WI38 (cell line): ENCODE measurements at regions not wholly inside any gene's neighbourhood (a gene's known extent, or its start where the extent isn't known, plus 50 kb on each side); places are given as distances from the start of the nearest gene placed in this dataset.

Experiments
- H3K4me3 ChIP-seq: 2 replicates; pipeline ENCODE4 v1.5.1; 2011; ENCODE audit warnings: low read depth, mild to moderate bottlenecking, control low read depth, low read length
- TF ChIP-seq, protein P1 (sequence below): IDR thresholded peaks from 2 replicates; pipeline ENCODE4 v1.5.1; 2012; ENCODE audit warnings: low read depth, mild to moderate bottlenecking, control low read depth, low read length

DNA sequence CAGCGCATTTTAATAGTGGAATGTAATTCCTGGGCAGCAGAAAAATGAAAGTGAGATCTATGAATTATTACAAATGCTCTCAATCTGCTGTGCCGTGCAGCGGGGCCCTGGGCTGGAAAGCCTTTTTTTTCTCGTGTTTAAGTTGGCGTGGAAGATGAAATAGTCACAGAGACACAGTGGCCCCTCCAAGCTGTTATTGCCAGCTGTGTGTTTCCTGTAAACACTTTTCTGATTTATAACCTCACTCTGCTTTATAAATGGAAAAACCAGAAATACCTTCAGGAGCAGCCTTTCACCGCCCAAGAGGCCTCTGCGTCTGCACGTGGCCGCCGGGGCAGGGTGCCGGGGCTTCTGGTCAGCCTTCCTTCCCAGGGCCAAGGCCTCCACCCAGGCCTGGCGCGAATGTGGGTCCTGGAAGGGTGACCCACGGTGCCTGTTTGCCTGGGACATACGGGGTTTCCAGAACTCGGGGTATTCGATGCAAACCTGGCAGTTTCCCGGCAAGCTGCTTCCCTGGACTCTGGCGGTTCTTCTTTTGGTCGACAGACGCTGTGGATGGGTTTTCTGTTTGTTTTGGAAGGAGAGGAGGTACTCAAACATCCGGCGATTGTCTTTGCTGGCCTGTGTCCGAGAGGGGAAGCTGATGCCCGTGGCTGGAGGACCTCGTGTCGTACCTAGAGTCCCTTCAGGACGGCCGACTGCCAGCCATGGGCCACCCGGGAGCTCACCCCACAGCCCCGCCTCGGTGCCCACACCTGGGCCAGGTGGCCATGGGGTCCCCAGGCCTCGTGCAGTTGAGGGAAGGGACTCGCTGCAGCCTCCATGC is 256.7 kb downstream of the PARP8 start:
- H3K4me3 ChIP-seq = no peak overlapping the region
- TF ChIP-seq, protein P1, sequence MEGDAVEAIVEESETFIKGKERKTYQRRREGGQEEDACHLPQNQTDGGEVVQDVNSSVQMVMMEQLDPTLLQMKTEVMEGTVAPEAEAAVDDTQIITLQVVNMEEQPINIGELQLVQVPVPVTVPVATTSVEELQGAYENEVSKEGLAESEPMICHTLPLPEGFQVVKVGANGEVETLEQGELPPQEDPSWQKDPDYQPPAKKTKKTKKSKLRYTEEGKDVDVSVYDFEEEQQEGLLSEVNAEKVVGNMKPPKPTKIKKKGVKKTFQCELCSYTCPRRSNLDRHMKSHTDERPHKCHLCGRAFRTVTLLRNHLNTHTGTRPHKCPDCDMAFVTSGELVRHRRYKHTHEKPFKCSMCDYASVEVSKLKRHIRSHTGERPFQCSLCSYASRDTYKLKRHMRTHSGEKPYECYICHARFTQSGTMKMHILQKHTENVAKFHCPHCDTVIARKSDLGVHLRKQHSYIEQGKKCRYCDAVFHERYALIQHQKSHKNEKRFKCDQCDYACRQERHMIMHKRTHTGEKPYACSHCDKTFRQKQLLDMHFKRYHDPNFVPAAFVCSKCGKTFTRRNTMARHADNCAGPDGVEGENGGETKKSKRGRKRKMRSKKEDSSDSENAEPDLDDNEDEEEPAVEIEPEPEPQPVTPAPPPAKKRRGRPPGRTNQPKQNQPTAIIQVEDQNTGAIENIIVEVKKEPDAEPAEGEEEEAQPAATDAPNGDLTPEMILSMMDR = no peak

DNA sequence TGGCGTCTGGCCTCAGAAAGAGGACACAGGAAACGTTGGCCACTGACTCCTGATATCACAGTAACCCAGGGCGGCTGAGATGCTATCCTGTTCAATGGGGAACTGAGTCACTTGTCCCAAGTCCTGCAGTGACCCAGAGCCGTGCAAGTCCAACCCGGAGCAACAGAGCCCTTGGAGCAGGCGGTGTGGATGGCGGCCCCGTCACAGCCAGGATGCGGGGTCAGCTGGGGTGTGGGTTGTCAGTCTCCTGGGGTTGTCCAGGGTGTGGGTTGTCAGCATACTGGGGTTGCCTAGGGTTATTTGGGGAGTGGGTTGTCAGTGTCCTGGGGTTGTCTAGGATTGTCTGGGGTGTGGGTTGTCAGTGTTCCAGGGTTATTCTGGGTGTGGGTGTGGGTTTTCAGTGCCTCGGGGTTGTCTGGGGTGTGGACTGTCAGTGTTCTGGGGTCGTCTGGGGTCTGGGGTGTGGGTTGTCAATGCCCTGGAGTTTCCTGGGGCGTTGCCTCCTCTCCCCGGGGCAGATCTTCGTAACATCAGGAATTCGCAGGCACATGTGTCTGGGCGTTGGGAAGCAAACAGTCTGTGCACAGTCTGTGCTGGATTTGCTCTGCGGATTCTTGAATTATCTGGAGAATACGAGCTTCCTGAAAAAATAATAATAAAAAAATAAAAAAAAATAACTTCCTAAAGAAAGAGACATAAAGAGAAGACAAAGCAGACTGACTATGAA is 257.5 kb downstream of the PARP8 start:
- TF ChIP-seq, protein P1 = no peak
- H3K4me3 ChIP-seq = no peak overlapping the region

DNA sequence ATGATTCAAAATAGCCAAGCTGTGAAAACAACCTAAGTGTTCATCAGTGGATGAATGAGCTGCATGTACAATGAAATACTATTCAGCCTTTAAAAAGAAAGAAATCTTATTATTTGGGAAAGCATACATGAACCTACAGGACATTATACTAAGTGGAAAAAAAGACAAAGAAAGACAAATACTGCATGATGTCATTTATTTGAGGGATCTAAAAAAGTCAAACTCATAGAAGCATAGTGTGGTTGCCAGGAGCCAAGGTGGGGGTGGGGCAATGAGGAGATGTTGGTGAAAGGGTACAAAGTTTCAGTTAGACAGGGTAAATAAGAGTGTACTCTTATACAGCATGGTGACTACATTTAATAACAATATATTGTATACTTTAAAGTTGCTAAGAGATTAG is 261.5 kb downstream of the PARP8 start:
- no peak overlapping the region for H3K4me3 ChIP-seq
- TF ChIP-seq, protein P1 = no peak

DNA sequence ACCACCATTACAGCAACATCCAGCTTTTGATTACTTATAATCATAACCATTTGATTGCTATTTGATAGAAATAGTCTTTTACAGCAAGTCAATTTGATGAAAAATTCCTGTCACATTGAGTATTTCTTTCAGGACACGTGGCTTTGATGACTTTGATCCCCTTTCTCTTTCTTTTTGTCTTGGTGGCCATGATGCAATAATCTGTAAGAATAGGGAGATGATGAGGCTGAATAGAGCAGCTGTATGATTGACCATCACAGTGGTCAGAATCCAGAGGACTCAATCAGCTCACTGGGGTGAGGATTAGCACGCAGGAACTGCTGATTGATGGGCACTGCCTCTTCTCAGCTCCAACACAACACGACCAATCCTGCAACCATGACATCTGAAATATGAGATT is 262.7 kb downstream of the PARP8 start:
- TF ChIP-seq, protein P1 = no peak
- no peak overlapping the region for H3K4me3 ChIP-seq

DNA sequence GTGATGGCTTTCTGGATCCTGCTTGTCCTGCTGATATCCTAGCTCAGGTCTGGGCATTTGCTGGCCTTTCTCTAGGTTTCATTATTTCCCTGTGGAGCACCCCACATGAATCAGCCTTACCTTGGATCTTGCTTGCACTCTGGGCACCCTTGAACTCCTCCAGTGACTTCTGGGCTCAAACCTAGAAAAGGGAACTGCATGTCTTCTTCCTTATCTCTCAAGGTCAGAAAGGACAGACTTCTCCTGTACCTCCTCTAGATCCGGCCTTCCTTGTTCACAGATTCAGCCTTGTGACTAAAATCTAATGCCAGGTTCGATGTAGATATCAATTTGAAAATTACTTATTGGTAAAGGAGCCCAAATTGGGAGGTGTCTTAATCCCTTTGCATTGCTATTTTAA is 267.9 kb downstream of the PARP8 start:
- H3K4me3 ChIP-seq = no peak overlapping the region
- TF ChIP-seq, protein P1 = no peak

DNA sequence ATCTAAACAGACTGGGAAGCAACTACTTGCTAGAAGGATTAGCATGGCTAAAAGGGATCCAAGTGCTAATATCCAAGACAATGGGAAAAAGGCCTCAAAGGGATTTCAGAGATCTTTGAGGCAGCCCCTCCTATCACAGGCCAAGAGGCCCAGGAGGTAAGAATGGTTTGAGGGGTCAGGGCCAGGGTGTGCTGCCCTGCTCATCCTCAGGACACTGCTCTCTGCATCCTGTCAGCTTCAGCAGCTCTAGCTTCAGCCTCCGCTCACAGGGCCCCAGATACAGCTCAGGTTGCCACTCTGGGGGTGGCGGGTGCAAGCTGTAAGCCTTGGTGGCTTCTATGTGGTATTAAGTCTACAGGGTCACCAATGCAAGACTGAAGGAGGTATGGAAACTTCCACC is 278.7 kb downstream of the PARP8 start:
- TF ChIP-seq, protein P1 = no peak
- H3K4me3 ChIP-seq = no peak overlapping the region
